Hepatocyte (in vitro differentiated cells): ENCODE measurements at regions not wholly inside any gene's neighbourhood (a gene's known extent, or its start where the extent isn't known, plus 50 kb on each side); places are given as distances from the start of the nearest gene placed in this dataset.

ENCODE experiments used
- DNase-seq: peaks from one replicate; pipeline ENCODE4 v3.0.0-alpha.2; 2016; ENCODE audit warnings: low spot score
- H2AFZ ChIP-seq: fragments of 200-600 bp; sonication (generic); 2 replicates; pipeline ENCODE4 v1.6.0; 2016; ENCODE audit warnings: antibody characterized with exemption, mild to moderate bottlenecking
- H3K27ac ChIP-seq: fragments of 200-600 bp; sonication (generic); 2 replicates; pipeline ENCODE4 v1.5.1; 2016; ENCODE audit warnings: mild to moderate bottlenecking
- H3K27me3 ChIP-seq: fragments of 200-600 bp; sonication (generic); 2 replicates; pipeline ENCODE4 v1.6.1; 2016
- H3K36me3 ChIP-seq: fragments of 200-600 bp; sonication (generic); replicated peaks from 2 replicates; pipeline ENCODE4 v1.5.1; 2016; ENCODE audit warnings: low read depth; ENCODE audit not compliant: insufficient read depth
- H3K4me1 ChIP-seq: fragments of 200-600 bp; sonication (generic); 2 replicates; pipeline ENCODE4 v1.5.1; 2016; ENCODE audit warnings: mild to moderate bottlenecking, moderate library complexity; ENCODE audit not compliant: insufficient read depth
- H3K4me2 ChIP-seq: fragments of 200-600 bp; sonication (generic); 2 replicates; pipeline ENCODE4 v1.6.0; 2016
- H3K4me3 ChIP-seq: fragments of 200-600 bp; sonication (generic); 2 replicates; pipeline ENCODE4 v1.5.1; 2016; ENCODE audit warnings: mild to moderate bottlenecking
- H3K79me2 ChIP-seq: fragments of 200-600 bp; sonication (generic); 2 replicates; pipeline ENCODE4 v1.6.0; 2017; ENCODE audit warnings: mild to moderate bottlenecking
- H3K9me2 ChIP-seq: fragments of 200-600 bp; sonication (generic); replicated peaks from 2 replicates; pipeline ENCODE4 v1.6.0; 2017; ENCODE audit warnings: mild to moderate bottlenecking; ENCODE audit not compliant: insufficient read depth
- H3K9me3 ChIP-seq: fragments of 200-600 bp; sonication (generic); 2 replicates; pipeline ENCODE4 v1.5.1; 2016; ENCODE audit warnings: low read depth, mild to moderate bottlenecking
- H4K20me1 ChIP-seq: fragments of 200-600 bp; sonication (generic); 2 replicates; pipeline ENCODE4 v1.6.0; 2016; ENCODE audit warnings: mild to moderate bottlenecking; ENCODE audit not compliant: insufficient read depth, poor library complexity, severe bottlenecking
- CTCF ChIP-seq: fragments of 200-600 bp; sonication (generic); IDR thresholded peaks from 2 replicates; pipeline ENCODE4 v1.5.1; 2016; ENCODE audit warnings: antibody characterized with exemption, mild to moderate bottlenecking; ENCODE audit not compliant: poor library complexity
- EZH2 ChIP-seq: fragments of 200-600 bp; sonication (generic); IDR thresholded peaks from 2 replicates; pipeline ENCODE4 v1.6.1; 2016; ENCODE audit warnings: antibody characterized with exemption, mild to moderate bottlenecking, borderline replicate concordance
- EZH2phosphoT487 ChIP-seq: fragments of 200-600 bp; sonication (generic); IDR thresholded peaks from one replicate; pipeline ENCODE4 v1.6.1; 2018; ENCODE audit warnings: antibody characterized with exemption, mild to moderate bottlenecking, low read depth, moderate library complexity; ENCODE audit not compliant: unreplicated experiment, severe bottlenecking
- WGBS: methylation state at CpG from one replicate; pipeline ENCODE4 v1.1.6; 2016; ENCODE audit warnings: low lambda C conversion rate; ENCODE audit errors: missing lambda C conversion rate; 5-methylcytosine and 5-hydroxymethylcytosine counted together

GRCh38 chr3:101123081-101123480 is 129.9 kb upstream of the ABI3BP start:
- no peak overlapping the region for H2AFZ ChIP-seq
- no peaks in the 10 kb centered on the region for H3K9me2 ChIP-seq
- H3K4me1 ChIP-seq, result no peaks in the 10 kb centered on the region
- H3K79me2 ChIP-seq, result no peaks in the 10 kb centered on the region
- H3K27me3 ChIP-seq, result no peaks in the 10 kb centered on the region
- 76% methylated on average over 2 of the region's 2 CpGs for WGBS
- no peak for TF ChIP-seq EZH2phosphoT487
- TF ChIP-seq EZH2, result no peak
- no peak for TF ChIP-seq CTCF
- no peak overlapping the region for H3K4me3 ChIP-seq
- no peaks in the 10 kb centered on the region for H3K9me3 ChIP-seq
- H3K27ac ChIP-seq, result peak overlapping the region; percentile 23
- no peaks in the 10 kb centered on the region for H4K20me1 ChIP-seq
- H3K4me2 ChIP-seq, result no peak overlapping the region
- no peaks in the 10 kb centered on the region for H3K36me3 ChIP-seq
- DNase-seq, result no peak

GRCh38 chr3:101122681-101123080 is 129.5 kb upstream of the ABI3BP start:
- no peak overlapping the region for H3K4me2 ChIP-seq
- no peaks in the 10 kb centered on the region for H3K9me3 ChIP-seq
- H3K27me3 ChIP-seq, result no peaks in the 10 kb centered on the region
- DNase-seq, result no peak
- 86% methylated on average over 2 of the region's 2 CpGs for WGBS
- peak overlapping the region; percentile 23 for H3K27ac ChIP-seq
- H3K4me1 ChIP-seq, result no peaks in the 10 kb centered on the region
- no peaks in the 10 kb centered on the region for H3K36me3 ChIP-seq
- H4K20me1 ChIP-seq, result no peaks in the 10 kb centered on the region
- H3K9me2 ChIP-seq, result no peaks in the 10 kb centered on the region
- H3K4me3 ChIP-seq, result no peak overlapping the region
- no peak overlapping the region for H2AFZ ChIP-seq
- no peaks in the 10 kb centered on the region for H3K79me2 ChIP-seq
- no peak for TF ChIP-seq EZH2
- no peak for TF ChIP-seq EZH2phosphoT487
- no peak for TF ChIP-seq CTCF

GRCh38 chr3:101120039-101120438 is 126.8 kb upstream of the ABI3BP start:
- Histone ChIP-seq H3K9me3 (no peaks in the 10 kb centered on the region), H3K27me3 (no peaks in the 10 kb centered on the region), H3K4me2 (no peak overlapping the region), H3K9me2 (no peaks in the 10 kb centered on the region), H3K36me3 (no peaks in the 10 kb centered on the region), H3K79me2 (no peaks in the 10 kb centered on the region), H3K4me1 (no peaks in the 10 kb centered on the region), H4K20me1 (no peaks in the 10 kb centered on the region), H3K4me3 (no peak overlapping the region), H2AFZ (no peak overlapping the region), H3K27ac (no peak overlapping the region)
- DNase-seq, result no peak
- TF ChIP-seq EZH2phosphoT487 (no peak), EZH2 (no peak), CTCF (no peak)
- 90% methylated on average over 2 of the region's 2 CpGs for WGBS

GRCh38 chr3:101119535-101119934 is 126.3 kb upstream of the ABI3BP start:
- Histone ChIP-seq H3K9me3 (no peaks in the 10 kb centered on the region), H3K9me2 (no peaks in the 10 kb centered on the region), H3K79me2 (no peaks in the 10 kb centered on the region), H2AFZ (no peak overlapping the region), H3K4me1 (no peaks in the 10 kb centered on the region), H3K27me3 (no peaks in the 10 kb centered on the region), H3K4me3 (no peak overlapping the region), H3K4me2 (no peak overlapping the region), H3K36me3 (no peaks in the 10 kb centered on the region), H3K27ac (no peak overlapping the region), H4K20me1 (no peaks in the 10 kb centered on the region)
- WGBS, result 76% methylated on average over 3 of the region's 3 CpGs
- peak; percentile 11 for DNase-seq
- TF ChIP-seq CTCF (no peak), EZH2 (no peak), EZH2phosphoT487 (no peak)
